Lung (tissue), 11 donors: ENCODE measurements at regions not wholly inside any gene's neighbourhood (a gene's known extent, or its start where the extent isn't known, plus 50 kb on each side); places are given as distances from the start of the nearest gene placed in this dataset.

Experiments used
- ATAC-seq: fragments of 200-7000 bp; cut with Tn5 transposase; one replicate; pipeline ENCODE4 v1.9.1; 2020; ENCODE audit warnings: moderate number of reproducible peaks; ENCODE audit not compliant: insufficient read depth, low FRiP score
- DNase-seq, 3 donors: peaks; one replicate each; pipeline ENCODE4 v3.0.0-alpha.2; 2013 to 2017
- H3K27ac ChIP-seq, 2 donors: one replicate each; pipeline ENCODE4 v1.5.1; 2013; ENCODE audit warnings: mild to moderate bottlenecking in 2 of 2, moderate library complexity in 2 of 2, control low read depth in 1 of 2, inconsistent platforms in 1 of 2, low read depth in 1 of 2, low read length in 1 of 2
- H3K27me3 ChIP-seq, 3 donors: one replicate each; pipeline ENCODE4 v1.5.1; 2013; ENCODE audit warnings: low read length in 2 of 3; ENCODE audit not compliant: control insufficient read depth in 3 of 3, insufficient read depth in 3 of 3
- H3K36me3 ChIP-seq, 4 donors: one replicate each; pipeline ENCODE4 v1.5.1; 2013; ENCODE audit warnings: low read length in 4 of 4, mild to moderate bottlenecking in 1 of 4, moderate library complexity in 1 of 4; ENCODE audit not compliant: control insufficient read depth in 4 of 4, insufficient read depth in 4 of 4
- H3K4me1 ChIP-seq, 5 donors: one replicate each; pipeline ENCODE4 v1.5.1; 2013; ENCODE audit warnings: low read length in 5 of 5, mild to moderate bottlenecking in 2 of 5, moderate library complexity in 1 of 5; ENCODE audit not compliant: control insufficient read depth in 5 of 5, insufficient read depth in 5 of 5
- H3K4me3 ChIP-seq: one replicate; pipeline ENCODE4 v1.5.1; 2013; ENCODE audit warnings: mild to moderate bottlenecking, control low read depth, moderate library complexity
- H3K9ac ChIP-seq, 2 donors: one replicate each; pipeline ENCODE4 v1.5.1; 2013; ENCODE audit warnings: low read length in 2 of 2, control low read depth in 1 of 2; ENCODE audit not compliant: insufficient read depth in 1 of 2
- H3K9me3 ChIP-seq, 4 donors: one replicate each; pipeline ENCODE4 v1.5.1; 2013; ENCODE audit warnings: low read length in 3 of 4, mild to moderate bottlenecking in 1 of 4, moderate library complexity in 1 of 4; ENCODE audit not compliant: control insufficient read depth in 4 of 4, insufficient read depth in 3 of 4
- WGBS, 2 donors: extraction: QIAGEN DNeasy Blood & Tissue Kit; methylation state at CpG; one replicate each; pipeline ENCODE4 v1.1.7; 2013; 5-methylcytosine and 5-hydroxymethylcytosine counted together
- TF ChIP-seq, protein P1 (sequence below): IDR thresholded peaks from 2 replicates; pipeline ENCODE4 v1.5.1; 2012; ENCODE audit warnings: mild to moderate bottlenecking; ENCODE audit errors: control extremely low read depth, extremely low read depth
- donor health status: control.
- donor health status: control.
- donor health status: Bipolar disorder and iron deficiency.
- donor health status: healthy.
- donor health status: DM: yes; HTN: yes; CAD: no.

DNA sequence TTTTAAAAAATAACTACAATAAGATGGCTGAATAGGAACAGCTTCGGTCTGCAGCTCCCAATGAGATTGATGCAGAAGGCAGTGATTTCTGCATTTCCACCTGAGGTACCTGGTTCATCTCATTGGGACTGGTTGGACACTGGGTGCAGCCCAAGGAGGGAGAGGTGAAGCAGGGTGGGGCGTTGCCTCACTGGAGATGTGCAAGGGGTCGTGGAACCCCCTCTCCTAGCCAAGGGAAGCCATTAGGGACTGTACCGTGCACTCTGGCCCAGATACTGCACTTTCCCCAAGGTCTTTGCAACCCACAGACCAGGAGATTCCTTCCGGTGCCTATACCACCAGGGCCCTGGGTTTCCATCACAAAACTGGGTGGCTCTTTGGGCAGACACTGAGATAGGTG lies 640.1 kb downstream of the IQCM start:
- no peaks in the 10 kb centered on the region for H3K36me3 ChIP-seq
- TF ChIP-seq, protein P1, sequence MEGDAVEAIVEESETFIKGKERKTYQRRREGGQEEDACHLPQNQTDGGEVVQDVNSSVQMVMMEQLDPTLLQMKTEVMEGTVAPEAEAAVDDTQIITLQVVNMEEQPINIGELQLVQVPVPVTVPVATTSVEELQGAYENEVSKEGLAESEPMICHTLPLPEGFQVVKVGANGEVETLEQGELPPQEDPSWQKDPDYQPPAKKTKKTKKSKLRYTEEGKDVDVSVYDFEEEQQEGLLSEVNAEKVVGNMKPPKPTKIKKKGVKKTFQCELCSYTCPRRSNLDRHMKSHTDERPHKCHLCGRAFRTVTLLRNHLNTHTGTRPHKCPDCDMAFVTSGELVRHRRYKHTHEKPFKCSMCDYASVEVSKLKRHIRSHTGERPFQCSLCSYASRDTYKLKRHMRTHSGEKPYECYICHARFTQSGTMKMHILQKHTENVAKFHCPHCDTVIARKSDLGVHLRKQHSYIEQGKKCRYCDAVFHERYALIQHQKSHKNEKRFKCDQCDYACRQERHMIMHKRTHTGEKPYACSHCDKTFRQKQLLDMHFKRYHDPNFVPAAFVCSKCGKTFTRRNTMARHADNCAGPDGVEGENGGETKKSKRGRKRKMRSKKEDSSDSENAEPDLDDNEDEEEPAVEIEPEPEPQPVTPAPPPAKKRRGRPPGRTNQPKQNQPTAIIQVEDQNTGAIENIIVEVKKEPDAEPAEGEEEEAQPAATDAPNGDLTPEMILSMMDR: no peak
- H3K27ac ChIP-seq: no peak overlapping the region
- no peak for DNase-seq
- no peak overlapping the region for H3K4me3 ChIP-seq
- no peaks in the 10 kb centered on the region for H3K4me1 ChIP-seq
- ATAC-seq: no peak
- peaks cover 0 to 4% (median 0%) of the 10 kb centered on the region in 4 donors for H3K9me3 ChIP-seq
- H3K27me3 ChIP-seq: no peaks in the 10 kb centered on the region
- WGBS, 2 donors: 81 to 88% methylated on average over 5 of the region's 5 CpGs
- H3K9ac ChIP-seq: no peak overlapping the region

DNA sequence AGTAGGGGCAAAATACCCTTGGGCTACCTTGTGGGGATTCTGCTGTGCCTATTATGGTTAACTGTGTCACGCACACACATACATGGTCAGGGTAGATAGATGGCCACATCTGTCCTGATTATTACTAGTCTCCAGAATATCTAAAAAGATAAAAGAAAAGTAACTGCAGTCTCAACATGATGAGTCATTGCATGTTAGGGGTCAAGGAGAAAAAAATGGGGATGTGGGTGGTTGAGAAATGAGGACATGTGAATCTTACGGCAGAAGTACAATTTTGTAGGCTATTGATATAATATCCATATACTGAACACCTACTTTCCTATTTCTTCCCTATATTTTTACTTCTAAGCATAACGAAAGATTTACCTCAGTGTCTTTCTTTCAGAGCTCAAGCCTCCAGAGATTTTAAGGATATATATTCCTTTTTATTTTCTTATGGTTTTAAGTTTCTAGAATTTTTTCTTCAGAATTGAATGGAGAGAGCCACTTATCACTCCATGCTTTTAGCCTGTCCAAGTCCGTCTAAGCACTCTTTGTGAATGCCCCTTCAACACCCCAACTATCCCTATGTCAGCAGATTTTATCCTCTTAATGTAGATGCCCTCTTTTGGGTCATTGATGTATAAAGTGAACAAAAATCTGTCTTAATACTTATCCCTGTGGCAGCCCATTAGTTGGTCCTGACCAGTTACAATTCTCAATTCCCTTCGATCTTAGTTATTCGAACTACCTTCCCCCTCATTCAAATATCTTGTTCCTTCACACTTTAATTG lies 642.2 kb downstream of the IQCM start:
- Histone ChIP-seq H3K36me3 (no peaks in the 10 kb centered on the region), H3K27ac (no peak overlapping the region), H3K4me3 (no peak overlapping the region), H3K4me1 (no peaks in the 10 kb centered on the region), H3K9me3 (peaks cover 0 to 4% (median 0%) of the 10 kb centered on the region in 4 donors), H3K9ac (no peak overlapping the region), H3K27me3 (no peaks in the 10 kb centered on the region)
- DNase-seq (no peak), ATAC-seq (no peak)
- TF ChIP-seq, protein P1: no peak
- WGBS, 2 donors: 87 to 92% methylated on average over 6 of the region's 6 CpGs

DNA sequence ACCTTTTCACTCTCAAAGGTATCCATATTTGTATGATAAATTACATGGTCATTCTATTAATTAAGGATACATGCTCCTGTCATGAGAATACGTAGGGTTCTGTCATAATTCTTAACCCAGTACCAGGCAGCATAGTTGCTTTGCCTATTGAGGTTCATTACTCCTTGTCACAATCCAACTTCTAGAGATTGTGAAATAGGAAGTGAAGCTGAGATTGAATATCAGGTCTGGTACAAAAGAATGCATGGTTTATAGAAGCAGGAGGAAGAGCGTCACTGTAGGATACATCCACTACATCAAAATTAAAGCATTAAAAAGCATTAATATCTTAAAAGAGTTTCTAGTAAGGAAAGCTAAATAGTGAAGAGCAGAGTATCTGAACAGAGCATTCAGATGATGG lies 647.0 kb downstream of the IQCM start:
- no peak overlapping the region for H3K4me3 ChIP-seq
- H3K27me3 ChIP-seq: no peaks in the 10 kb centered on the region
- no peaks in the 10 kb centered on the region for H3K36me3 ChIP-seq
- peaks cover 0 to 3% (median 0%) of the 10 kb centered on the region in 5 donors for H3K4me1 ChIP-seq
- WGBS, 2 donors: 77 to 86% methylated on average over 2 of the region's 2 CpGs
- TF ChIP-seq, protein P1: no peak
- H3K27ac ChIP-seq: no peak overlapping the region
- no peaks in the 10 kb centered on the region for H3K9me3 ChIP-seq
- ATAC-seq: no peak
- H3K9ac ChIP-seq: no peak overlapping the region
- DNase-seq: no peak
